NB4 (cell line): ENCODE measurements at regions not wholly inside any gene's neighbourhood (a gene's known extent, or its start where the extent isn't known, plus 50 kb on each side); places are given as distances from the start of the nearest gene placed in this dataset.

ENCODE experiments used
- DNase-seq: peaks from one replicate; pipeline ENCODE4 v3.0.0; 2010; ENCODE audit warnings: low read depth
- H3K4me3 ChIP-seq: one replicate; pipeline ENCODE4 v1.5.1; 2011; ENCODE audit warnings: mild to moderate bottlenecking, low read depth, low read length, moderate library complexity
- CTCF ChIP-seq: IDR thresholded peaks from one replicate; pipeline ENCODE4 v1.5.1; 2012; ENCODE audit warnings: low read depth, low read length
- MYC ChIP-seq: IDR thresholded peaks from 2 replicates; pipeline ENCODE4 v1.6.1; 2011; ENCODE audit warnings: low read depth, low read length
- POLR2A ChIP-seq: IDR thresholded peaks from 2 replicates; pipeline ENCODE4 v1.6.1; 2011; ENCODE audit warnings: mild to moderate bottlenecking; ENCODE audit not compliant: insufficient read length; ENCODE audit errors: extremely low read depth
- TF ChIP-seq, protein P1 (sequence below): IDR thresholded peaks from 2 replicates; pipeline ENCODE4 v1.6.1; 2011; ENCODE audit warnings: low read depth, low read length

GRCh38 chr10:52870562-52870961, 98.0 kb upstream of the MBL2 start:
- no peak overlapping the region for H3K4me3 ChIP-seq
- TF ChIP-seq, protein P1, sequence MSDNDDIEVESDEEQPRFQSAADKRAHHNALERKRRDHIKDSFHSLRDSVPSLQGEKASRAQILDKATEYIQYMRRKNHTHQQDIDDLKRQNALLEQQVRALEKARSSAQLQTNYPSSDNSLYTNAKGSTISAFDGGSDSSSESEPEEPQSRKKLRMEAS: no peak
- TF ChIP-seq MYC (no peak), CTCF (no peak), POLR2A (no peak)
- DNase-seq: no peak

DNA sequence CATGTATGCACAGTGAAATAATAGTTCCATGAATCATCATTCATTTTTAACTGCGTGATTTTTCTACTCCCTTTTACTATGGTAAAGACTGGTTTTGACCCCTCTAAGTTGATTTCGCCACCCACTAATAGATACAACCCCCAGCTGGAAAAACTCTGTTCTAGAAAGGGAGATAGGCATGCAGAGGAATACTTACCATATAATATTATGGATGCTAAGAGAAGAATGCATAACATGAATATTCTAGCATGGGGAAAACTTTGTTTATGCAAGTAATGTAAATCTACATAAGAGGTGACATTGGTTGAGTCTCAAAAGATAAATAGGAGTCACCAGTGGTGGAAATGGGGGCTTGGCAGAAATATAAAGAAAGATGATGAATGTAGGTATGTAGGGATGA, 97.3 kb upstream of the MBL2 start:
- no peak for TF ChIP-seq POLR2A
- no peak for TF ChIP-seq MYC
- TF ChIP-seq CTCF: no peak
- TF ChIP-seq, protein P1: no peak
- no peak overlapping the region for H3K4me3 ChIP-seq
- DNase-seq: no peak

- DNase-seq: no peak
- TF ChIP-seq MYC (no peak), CTCF (no peak), POLR2A (no peak)
- TF ChIP-seq, protein P1: no peak
Measured at GRCh38 chr10:52865213-52865612, 92.6 kb upstream of the MBL2 start.

GRCh38 chr10:52864201-52865106, 91.9 kb upstream of the MBL2 start:
- no peak for TF ChIP-seq POLR2A
- TF ChIP-seq, protein P1: no peak
- TF ChIP-seq MYC: no peak
- no peak for TF ChIP-seq CTCF

More at GRCh38 chr10:52865213-52865612, 92.6 kb upstream of the MBL2 start:
- no peak overlapping the region for H3K4me3 ChIP-seq

DNA sequence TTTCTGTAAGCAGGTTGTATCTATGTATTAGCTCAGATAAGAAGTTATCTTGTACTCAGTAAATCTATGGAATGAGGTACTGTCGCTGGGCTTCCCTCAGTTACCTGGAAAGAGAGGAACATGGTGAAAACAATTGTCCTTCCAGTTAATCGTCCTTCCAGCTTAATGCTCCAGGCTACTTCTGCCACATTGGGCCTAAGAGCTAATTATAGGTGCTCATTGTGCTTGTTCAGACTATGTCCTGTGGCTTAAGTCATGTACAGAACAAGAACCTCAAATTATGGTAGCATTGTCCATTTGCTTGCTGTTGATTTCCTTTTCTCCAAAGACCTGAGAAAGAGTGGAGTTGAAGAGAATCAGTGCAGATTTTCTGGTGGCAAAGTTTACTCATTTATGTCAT, 86.1 kb upstream of the MBL2 start:
- no peak for DNase-seq
- H3K4me3 ChIP-seq: no peak overlapping the region
- TF ChIP-seq, protein P1: no peak
- TF ChIP-seq POLR2A (no peak), CTCF (no peak), MYC (no peak)

More at GRCh38 chr10:52864201-52865106, 91.9 kb upstream of the MBL2 start:
- no peak overlapping the region for H3K4me3 ChIP-seq
- DNase-seq: no peak
